ENCODE measurements at regions not wholly inside any gene's neighbourhood (a gene's known extent, or its start where the extent isn't known, plus 50 kb on each side); places are given as distances from the start of the nearest gene placed in this dataset.

GRCh38 chr2:83703598-83703997 is 755.5 kb downstream of the SUCLG1 start:
- TF ChIP-seq CTCF (IDR thresholded peaks at IDR 0.05) (no peak), EP300 (IDR thresholded peaks at IDR 0.05) (no peak), POLR2A (IDR thresholded peaks at IDR 0.05) (no peak)

All from ovary (tissue), 3 donors.